ENCODE measurements at regions not wholly inside any gene's neighbourhood (a gene's known extent, or its start where the extent isn't known, plus 50 kb on each side); places are given as distances from the start of the nearest gene placed in this dataset.
A peak's percentile ranks its signal among the peaks of the same experiment; 100 is the strongest.

GRCh38 chr7:17019106-17019505, 137.3 kb upstream of the AGR3 start:
- no peak for DNase-seq (ENCODE audit: low read depth in 3 of 3)

DNA sequence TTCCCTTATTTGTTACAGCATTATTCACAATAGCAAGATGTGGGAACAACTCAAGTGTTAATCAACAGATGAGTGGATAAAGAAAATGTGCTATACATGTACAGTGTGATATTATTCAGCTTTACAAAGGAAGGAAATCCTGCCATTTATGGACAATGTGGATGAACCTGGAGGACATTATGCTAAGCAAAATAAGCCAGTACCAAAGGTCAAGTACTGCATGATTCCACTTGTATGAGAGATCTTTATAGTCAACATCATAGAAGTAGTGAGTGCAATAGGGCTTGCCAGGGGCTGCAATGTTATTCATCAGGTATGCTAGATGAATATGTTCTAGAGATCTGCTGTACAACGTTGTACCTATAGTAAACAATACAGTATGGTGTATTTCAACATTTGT, 138.5 kb upstream of the AGR3 start:
- DNase-seq (ENCODE audit: low read depth in 3 of 3): no peak

DNA sequence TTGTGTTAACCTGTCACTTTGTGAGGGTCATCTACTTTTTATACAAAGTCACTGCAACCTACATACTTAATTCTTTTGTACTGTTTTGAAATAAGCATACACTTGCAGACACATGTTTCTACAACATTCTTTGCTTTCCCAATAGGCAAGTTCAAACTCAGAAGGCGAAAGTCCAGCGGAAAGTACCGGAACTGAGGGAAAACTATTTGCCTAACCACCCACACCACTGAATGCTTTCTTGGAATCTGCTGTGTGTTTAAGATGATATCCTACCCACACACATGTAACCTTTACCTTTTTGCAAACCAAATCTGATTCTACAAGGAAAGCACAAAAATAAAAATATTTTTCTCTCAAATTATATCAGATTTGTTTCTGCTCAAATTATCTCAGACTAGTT, 139.4 kb upstream of the AGR3 start:
- DNase-seq (ENCODE audit: low read depth in 3 of 3): no peak

- DNase-seq (ENCODE audit: low read depth in 3 of 3): peak in 1 of 3 experiments; percentile 1
Observed at GRCh38 chr7:17022920-17023319, 141.1 kb upstream of the AGR3 start.

GRCh38 chr7:17026269-17026668, 144.5 kb upstream of the AGR3 start:
- no peak for DNase-seq (ENCODE audit: low read depth in 3 of 3)

- DNase-seq (ENCODE audit: low read depth in 3 of 3): no peak
Observed at GRCh38 chr7:17027143-17027788, 145.5 kb upstream of the AGR3 start.

DNA sequence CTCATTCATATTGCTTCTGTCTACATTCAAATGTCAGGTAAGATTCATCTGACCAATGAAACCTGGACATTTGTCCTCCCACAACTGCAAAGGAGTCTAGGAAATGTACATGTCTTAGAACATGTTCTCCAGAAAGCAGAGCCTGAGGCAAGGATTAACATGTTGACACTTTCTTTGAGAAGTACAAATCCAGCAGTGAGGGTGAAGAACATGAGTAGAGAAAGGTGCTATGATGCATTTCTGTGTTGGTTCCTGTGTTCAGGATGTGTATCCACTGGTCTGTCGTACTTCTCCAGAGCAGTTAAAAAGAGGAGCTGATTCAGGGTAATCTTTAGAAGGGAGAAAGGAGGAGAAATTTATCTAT, 146.0 kb upstream of the AGR3 start:
- no peak for DNase-seq (ENCODE audit: low read depth in 3 of 3)

DNA sequence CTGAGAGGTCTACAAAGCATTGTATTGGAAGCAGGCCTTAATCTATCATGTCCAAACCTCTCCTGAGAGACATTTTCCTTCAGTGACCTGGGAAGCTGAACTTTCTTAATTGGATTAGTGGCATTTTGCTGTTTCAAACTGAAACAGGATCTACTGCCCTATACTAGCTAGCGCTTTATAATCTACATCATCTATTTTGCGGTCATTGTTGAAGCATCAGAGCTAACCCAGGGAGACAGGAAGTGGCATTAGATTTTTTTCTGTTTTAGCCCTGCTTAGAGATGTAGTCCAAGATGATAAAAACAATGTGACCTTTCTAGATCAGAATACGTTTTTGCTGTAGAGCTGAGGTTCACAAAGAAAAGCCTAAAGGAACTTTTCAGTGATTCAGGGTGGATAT, 147.4 kb upstream of the AGR3 start:
- no peak for DNase-seq (ENCODE audit: low read depth in 3 of 3)

- no peak for DNase-seq (ENCODE audit: low read depth in 3 of 3)
Observed at GRCh38 chr7:17030559-17030958, 148.8 kb upstream of the AGR3 start.

DNA sequence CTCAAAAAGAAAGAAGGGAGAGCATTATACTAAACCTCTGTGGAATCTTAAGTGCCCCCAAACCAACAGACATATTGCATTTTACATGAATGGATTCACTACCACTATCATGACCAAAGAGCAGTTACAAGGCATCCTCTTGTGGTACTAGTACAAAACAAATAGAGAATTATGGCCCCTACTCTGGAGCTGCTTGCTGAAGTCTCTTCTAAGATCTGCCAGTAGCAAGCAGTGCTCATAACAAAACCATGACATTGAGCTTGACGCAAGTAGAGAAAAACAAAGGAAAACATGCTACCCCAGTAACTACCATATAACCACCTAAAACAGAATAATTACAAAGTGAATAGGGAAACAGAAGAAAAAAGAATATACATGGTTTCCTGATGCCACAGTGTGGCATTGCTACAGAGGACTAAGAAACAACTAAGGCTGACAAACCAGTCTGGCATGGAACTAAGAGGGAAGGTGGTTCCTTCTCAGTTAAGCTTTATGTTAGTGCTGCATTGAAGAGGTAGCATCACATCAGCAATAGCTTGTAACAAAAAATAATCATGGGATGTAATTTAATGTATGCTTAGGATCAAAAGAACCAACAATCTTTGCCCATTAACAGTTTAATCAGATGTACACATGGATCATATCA, 150.2 kb upstream of the AGR3 start:
- no peak for DNase-seq (ENCODE audit: low read depth in 3 of 3)

GRCh38 chr7:17033245-17033644, 151.5 kb upstream of the AGR3 start:
- no peak for DNase-seq (ENCODE audit: low read depth in 3 of 3)

DNA sequence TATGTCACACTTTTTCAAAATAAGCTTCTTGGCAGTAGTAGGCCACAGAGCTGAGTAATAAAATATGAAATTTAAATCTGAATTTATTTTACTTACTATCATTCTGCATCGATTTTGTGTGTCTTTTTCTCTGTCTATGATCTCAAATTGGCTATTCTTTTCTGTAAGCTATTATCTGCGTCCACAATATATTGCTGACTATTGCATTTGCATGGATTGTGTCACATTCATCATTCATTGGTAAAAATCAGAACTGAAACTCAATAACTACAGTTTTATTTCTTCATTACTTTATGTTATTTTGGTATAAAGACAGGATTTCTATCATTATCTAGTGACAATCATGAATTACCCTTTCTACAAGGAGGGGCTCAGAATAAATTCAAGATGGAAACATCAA, 154.8 kb upstream of the AGR3 start:
- DNase-seq (ENCODE audit: low read depth in 3 of 3): no peak

GRCh38 chr7:17037356-17037755, 155.6 kb upstream of the AGR3 start:
- DNase-seq (ENCODE audit: low read depth in 3 of 3): no peak

DNA sequence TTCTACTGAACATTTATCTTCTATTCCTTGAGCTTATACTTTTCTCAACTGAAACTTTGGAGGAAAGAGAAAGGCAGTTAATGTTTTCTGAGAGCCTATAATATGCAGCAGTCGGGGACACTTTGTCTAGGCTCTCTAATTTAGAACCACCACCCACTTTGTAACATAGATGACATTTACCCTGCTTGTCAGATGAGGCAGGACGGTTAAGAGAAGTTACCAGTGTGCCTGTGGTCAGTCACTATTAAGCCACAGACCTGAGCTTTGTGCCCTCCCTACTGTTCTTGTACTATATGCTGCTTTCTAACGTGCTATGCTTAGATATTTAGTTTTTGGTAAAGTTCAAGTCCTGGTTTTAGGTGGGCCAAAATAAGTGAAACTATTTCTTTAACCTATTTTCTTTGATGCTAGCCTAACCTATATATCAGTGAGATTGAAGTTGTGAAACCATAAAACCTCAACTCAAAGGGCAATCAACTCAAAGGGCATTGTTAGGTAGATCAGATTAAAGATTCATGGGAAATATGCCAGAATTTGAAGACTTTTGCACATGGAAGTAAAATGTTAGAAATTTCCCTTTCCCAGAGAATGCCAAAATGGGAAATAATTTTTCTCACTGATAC, 156.5 kb upstream of the AGR3 start:
- DNase-seq (ENCODE audit: low read depth in 3 of 3): no peak

- DNase-seq (ENCODE audit: low read depth in 3 of 3): no peak
Observed at GRCh38 chr7:17038783-17039170, 157.0 kb upstream of the AGR3 start.

DNA sequence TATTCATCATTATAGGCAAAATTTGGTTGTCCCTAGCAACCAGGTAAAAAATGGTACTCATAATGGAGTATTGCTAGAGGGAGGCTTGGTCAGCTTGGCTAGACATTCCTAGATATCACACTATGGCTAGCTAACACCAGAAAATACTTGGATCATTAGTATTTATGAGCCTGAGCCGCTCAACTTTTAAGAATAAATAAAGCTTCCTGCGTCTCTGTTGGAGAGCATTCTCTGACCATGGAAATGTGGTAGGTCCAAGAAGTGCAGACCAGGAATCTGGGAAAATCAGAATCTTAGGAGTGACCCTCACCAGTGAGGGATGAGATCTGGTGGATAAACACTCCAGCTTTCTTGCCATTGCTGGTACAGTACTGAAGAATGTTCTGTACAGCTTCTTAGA, 157.6 kb upstream of the AGR3 start:
- no peak for DNase-seq (ENCODE audit: low read depth in 3 of 3)

DNA sequence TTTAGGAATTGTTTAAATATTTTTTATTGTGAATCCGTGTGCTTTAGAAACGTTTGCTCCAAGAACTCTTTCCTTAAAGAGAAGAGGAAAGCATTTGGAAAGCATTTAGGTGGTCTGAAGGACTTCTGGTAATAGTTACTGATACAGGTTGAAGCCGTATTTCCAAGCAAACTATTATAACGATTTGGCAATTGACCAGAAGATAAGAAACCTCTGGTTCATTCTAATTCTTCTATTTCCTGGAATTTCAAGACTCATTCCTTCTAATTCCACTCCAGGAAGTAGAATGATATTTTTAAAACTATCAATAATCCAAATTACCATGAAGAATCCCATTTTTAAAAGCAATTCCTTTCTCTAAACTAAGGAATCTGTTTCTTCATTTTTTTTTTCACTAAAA, 158.9 kb upstream of the AGR3 start:
- DNase-seq (ENCODE audit: low read depth in 3 of 3): no peak

GRCh38 chr7:17041324-17041723, 159.5 kb upstream of the AGR3 start:
- no peak for DNase-seq (ENCODE audit: low read depth in 3 of 3)

- no peak for DNase-seq (ENCODE audit: low read depth in 3 of 3)
Observed at GRCh38 chr7:17042211-17042610, 160.4 kb upstream of the AGR3 start.

DNA sequence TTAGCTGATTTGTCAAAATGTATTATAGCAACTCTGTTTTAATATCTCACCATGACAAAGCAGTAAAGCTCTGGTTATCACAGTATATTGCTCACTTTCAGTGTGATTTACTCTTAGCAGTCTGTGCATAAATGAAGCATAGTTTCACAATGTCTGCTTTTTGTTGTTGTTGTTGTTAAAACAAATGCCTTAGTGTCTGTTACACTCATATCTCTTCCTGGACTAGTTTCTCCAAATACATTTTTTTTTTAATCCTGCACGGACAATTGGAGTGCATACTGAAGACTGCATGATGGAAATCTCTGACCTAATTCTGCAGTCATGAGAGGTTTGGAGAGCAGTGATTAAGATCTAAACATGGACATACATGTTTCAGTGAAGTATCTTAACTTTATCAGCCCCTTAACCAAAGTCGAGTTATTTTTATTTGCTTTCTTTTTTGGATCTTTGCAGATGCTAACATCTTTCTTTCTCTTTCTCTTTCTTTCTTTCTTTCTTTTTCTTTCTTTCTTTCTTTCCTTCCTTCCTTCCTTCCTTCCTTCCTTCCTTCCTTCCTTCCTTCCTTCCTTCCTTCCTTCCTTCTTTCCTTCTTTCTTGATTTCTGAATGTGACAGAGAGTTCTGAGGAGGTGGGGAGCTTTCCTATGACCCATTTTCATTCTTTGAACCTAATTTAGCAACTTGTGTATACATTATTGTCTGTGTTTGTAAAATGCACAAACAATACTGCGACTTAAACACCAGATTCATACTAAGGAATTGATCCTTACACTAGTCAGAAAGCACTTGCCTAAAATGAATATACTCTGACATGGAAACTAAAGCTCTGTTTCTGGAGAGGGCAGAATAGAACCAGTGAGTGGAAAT, 161.5 kb upstream of the AGR3 start:
- DNase-seq (ENCODE audit: low read depth in 3 of 3): no peak

- DNase-seq (ENCODE audit: low read depth in 3 of 3): no peak
Observed at GRCh38 chr7:17044396-17044795, 162.6 kb upstream of the AGR3 start.

DNA sequence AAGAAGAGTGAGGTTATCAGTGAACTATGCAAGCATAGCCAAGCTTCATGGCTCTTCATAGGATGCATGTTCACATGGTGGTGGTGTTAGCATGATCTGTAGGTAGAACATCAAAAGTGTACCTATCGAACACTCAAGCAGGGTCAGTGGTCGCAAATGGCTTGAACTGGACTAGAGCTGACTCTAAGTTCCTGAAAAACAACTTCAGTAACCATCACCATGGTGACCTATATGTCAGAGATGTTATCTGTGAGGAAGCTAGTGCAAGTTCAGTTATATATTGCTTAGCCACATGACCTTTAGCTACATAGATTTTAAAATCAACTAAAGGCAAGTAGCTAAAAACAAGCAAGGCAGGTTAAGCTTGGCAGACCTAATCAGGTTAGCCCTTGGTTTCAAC, 163.1 kb upstream of the AGR3 start:
- DNase-seq (ENCODE audit: low read depth in 3 of 3): no peak

DNA sequence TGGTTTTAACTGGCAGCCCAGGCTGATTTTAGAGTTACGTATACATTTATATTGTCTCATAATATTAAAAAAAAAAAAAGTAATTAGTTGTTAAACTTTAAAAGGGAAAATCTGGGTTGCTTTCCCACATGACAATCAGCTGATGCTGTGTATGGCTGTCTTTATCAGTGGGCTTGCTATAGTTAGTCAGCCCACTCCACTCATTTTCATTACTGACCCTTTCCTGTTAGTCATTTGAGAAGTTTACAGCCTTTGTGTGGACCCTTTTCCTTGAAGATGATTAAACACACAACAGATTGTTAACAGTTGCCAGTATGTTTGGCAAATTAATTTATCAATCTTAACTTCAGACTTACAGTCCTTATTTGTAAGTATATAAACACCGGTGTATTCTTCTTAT, 164.5 kb upstream of the AGR3 start:
- no peak for DNase-seq (ENCODE audit: low read depth in 3 of 3)
